CD4-positive, alpha-beta T cell treated with Interleukin-15 for 4 hours (primary cell): ENCODE measurements at regions not wholly inside any gene's neighbourhood (a gene's known extent, or its start where the extent isn't known, plus 50 kb on each side); places are given as distances from the start of the nearest gene placed in this dataset.
"Not testable (repeated sequence)": the region's sequence is repeated elsewhere in the genome, so short reads cannot be mapped to it uniquely, and the experiment has no call there.

ENCODE experiments used
- DNase-seq: peaks from one replicate; pipeline ENCODE4 v3.0.0-alpha.2; 2020; ENCODE audit warnings: low spot score

- not testable (repeated sequence) for DNase-seq
These were observed 141.1 kb downstream of the SLCO4C1 start for GRCh38 chr5:102154791-102155605.

- no peak for DNase-seq
These were observed 141.8 kb downstream of the SLCO4C1 start for GRCh38 chr5:102154291-102154690.

GRCh38 chr5:102153003-102153759 is 142.9 kb downstream of the SLCO4C1 start:
- peak; percentile 3 for DNase-seq

GRCh38 chr5:102139029-102139428 is 157.1 kb downstream of the SLCO4C1 start:
- no peak for DNase-seq

GRCh38 chr5:102138243-102138653 is 157.8 kb downstream of the SLCO4C1 start:
- DNase-seq = no peak

- DNase-seq = no peak
These were observed 165.2 kb downstream of the SLCO4C1 start for GRCh38 chr5:102130890-102131289.

GRCh38 chr5:102130386-102130785 is 165.7 kb downstream of the SLCO4C1 start:
- DNase-seq = no peak

GRCh38 chr5:102119252-102119651 is 176.8 kb downstream of the SLCO4C1 start:
- no peak for DNase-seq

GRCh38 chr5:102115736-102116135 is 180.3 kb downstream of the SLCO4C1 start:
- DNase-seq = no peak

GRCh38 chr5:102114525-102115069 is 181.5 kb downstream of the SLCO4C1 start:
- no peak for DNase-seq

GRCh38 chr5:102107865-102108264 is 188.2 kb downstream of the SLCO4C1 start:
- no peak for DNase-seq

- DNase-seq = no peak
These were observed 189.5 kb downstream of the SLCO4C1 start for GRCh38 chr5:102106599-102106998.

- DNase-seq = no peak
These were observed 196.2 kb downstream of the SLCO4C1 start for GRCh38 chr5:102099766-102100331.

GRCh38 chr5:102099083-102099482 is 197.0 kb downstream of the SLCO4C1 start:
- DNase-seq = not testable (repeated sequence)

- DNase-seq = not testable (repeated sequence)
These were observed 197.5 kb downstream of the SLCO4C1 start for GRCh38 chr5:102098606-102099005.

- DNase-seq = no peak
These were observed 205.3 kb downstream of the SLCO4C1 start for GRCh38 chr5:102090770-102091169.

- DNase-seq = no peak
These were observed 206.2 kb downstream of the SLCO4C1 start for GRCh38 chr5:102089883-102090282.

GRCh38 chr5:102087906-102088305 is 208.2 kb downstream of the SLCO4C1 start:
- no peak for DNase-seq

GRCh38 chr5:102080288-102080687 is 215.8 kb downstream of the SLCO4C1 start:
- no peak for DNase-seq

GRCh38 chr5:102077920-102078319 is 218.2 kb downstream of the SLCO4C1 start:
- DNase-seq = no peak

- DNase-seq = no peak
These were observed 226.1 kb downstream of the SLCO4C1 start for GRCh38 chr5:102069974-102070373.

- no peak for DNase-seq
These were observed 227.2 kb downstream of the SLCO4C1 start for GRCh38 chr5:102068870-102069269.

- no peak for DNase-seq
These were observed 246.6 kb downstream of the SLCO4C1 start for GRCh38 chr5:102049517-102049916.
